NCI-H82 (cell line): ENCODE measurements at regions not wholly inside any gene's neighbourhood (a gene's known extent, or its start where the extent isn't known, plus 50 kb on each side); places are given as distances from the start of the nearest gene placed in this dataset.

Source experiments
- DNase-seq: peaks from one replicate; lab custom pipeline; 2025; lab: John Stamatoyannopoulos, UW

DNA sequence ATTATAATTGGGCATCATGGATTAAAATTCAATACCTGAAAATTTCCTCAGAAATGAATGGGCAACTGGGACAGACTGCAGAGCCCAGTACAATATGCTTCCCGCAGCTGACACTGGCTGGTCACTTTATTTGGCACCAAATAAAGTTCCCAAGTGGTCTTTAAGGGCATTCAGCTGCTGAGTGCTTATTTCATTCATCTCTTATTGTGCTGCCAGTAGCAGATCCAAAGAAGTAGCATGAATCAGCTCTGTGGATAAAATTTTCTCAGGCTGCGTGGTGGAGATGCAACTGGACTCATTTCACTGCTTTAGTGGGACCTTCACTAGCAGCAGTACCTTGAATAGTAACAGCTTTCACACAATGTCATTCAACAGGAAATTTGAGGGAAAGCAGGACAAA lies 226.3 kb upstream of the ADGRL2 start:
- no peak for DNase-seq

DNA sequence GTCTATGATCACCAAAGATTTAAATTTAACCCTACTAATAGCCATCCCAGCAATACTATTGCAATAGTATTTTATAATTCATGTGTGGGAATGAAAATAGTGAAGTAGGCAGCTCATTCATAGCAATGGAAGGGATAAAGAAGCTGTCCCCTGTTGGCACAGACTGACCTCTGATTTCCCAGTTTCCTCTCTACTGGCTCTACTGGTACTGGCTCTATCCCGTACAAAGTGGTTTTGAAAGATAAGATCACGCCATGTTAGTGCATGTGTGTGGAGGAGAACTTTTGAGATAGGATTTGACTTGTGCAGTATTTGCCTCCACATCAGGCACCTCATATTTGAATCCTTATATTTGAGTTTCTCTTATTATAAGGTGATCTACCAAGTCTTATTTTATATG lies 227.3 kb upstream of the ADGRL2 start:
- DNase-seq, result no peak

DNA sequence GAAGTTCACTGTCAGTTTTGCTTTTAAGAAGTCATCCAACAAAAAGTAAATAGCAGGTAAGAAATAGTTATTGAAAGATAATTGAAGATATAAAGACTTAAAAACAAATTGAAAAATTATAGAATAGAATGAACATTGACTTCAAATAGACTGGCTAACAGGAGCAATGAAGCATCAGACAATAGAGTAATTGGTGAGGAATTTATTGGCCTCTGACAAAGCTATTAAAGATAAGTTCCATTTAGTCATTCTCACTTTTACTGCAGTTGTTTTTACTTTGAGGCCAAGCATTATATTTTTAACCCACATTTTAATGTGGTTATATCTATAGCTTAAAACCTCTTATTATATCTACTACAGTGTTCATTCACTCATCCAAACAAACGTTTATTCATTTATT lies 228.8 kb upstream of the ADGRL2 start:
- DNase-seq, result no peak

DNA sequence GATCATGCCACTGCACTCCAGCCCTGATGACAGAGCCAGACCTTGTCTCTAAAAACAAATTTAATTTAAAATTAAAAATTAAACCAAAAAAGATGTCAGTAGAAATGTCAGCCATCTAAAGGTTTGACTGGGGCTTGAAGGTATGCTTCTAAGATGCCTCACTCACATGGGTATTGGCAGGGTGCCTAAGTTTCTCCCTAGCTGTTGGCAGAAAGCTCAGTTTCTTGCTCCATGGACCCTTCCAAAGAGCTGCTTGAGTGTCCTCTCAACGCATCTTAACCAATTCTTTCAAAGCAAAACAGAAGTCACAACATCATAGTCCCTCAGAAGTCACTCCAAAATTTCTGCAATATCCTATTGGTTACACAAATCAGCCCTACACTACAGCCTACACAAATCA lies 231.0 kb upstream of the ADGRL2 start:
- no peak for DNase-seq

DNA sequence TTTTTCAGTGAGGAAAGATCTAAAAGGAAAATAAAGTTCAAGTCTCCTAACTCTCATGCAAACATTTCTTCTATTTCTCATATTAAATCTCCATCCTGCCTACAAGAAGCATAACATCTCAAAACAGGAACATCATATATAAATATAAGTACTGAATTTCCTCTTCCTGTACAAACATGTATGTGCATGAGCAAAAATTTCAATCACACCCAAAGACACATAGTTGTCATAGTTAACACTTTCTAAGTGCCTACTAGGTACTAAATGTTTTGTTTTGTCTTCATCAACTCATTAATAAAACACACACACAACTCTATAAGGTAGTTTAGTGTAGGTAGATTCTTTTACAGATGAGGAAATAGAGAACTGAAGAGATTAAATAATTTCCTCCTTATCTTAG lies 237.1 kb upstream of the ADGRL2 start:
- no peak for DNase-seq

DNA sequence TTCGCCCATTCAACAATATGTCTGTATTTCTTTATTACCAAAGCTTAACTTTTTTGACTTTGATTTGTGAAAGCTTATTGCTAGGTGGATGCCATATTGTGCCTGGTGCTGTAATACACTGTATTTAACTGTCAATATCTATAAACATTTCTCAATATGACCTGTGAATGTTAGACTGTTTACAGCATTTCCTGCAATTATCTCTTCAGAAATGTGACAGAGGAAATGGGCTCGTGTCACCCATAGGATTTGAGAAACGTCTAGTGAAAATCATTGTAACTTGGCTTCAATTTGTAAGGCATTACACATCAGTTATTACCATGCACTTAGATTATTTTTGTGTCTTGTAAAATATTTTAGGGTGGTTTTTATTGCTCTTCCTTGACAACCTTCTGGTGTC lies 237.8 kb upstream of the ADGRL2 start:
- no peak for DNase-seq

DNA sequence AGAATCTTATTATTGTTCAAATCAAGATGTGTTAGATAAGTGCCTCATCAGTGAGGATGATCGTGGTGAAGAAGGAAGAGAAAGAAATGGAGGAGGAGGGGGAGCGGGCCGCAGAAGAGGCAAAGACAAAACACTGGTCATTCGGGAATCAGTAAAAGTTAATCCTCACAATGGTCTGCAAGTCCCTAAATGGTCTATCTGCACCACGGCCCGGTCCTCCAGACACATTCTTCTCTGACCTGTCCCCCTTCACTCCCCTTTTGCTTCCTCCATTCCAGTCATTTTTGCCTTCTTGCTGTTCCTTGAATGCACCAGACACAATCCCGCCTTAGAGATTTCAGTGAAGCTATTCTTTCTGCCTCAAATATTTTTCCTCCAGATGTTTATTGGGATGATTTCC lies 240.1 kb upstream of the ADGRL2 start:
- no peak for DNase-seq

DNA sequence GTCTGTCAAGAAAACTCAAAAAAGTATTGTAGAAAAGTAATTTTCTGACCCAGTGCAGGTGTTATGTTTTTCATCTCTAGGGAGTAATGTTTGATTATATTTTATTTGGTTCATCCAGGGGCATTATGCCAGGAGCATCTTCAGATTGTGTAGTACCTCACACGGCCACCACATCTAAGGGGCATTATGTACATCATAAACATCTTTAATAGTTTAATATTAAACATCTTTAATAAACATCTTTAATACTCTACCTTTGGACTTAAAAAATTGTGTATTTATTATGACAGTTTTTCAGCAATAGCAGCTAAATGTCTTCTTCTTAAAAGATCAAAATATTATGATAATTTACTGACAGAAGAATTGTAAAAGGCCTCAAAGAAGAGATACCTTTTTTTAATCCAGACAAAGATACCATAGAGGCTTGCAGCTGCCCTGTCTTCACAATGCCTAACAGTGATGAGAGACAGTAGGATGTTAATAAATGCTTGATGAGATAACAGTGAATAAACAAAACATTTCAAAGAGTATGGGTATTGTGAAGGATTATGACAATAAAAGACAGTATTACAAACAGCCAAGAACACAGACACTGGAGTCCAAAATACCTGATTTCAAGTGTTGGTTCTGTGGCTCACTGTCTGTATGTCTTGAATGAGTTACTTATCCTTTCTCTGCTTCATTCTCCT lies 240.9 kb upstream of the ADGRL2 start:
- peak; percentile 12 for DNase-seq

DNA sequence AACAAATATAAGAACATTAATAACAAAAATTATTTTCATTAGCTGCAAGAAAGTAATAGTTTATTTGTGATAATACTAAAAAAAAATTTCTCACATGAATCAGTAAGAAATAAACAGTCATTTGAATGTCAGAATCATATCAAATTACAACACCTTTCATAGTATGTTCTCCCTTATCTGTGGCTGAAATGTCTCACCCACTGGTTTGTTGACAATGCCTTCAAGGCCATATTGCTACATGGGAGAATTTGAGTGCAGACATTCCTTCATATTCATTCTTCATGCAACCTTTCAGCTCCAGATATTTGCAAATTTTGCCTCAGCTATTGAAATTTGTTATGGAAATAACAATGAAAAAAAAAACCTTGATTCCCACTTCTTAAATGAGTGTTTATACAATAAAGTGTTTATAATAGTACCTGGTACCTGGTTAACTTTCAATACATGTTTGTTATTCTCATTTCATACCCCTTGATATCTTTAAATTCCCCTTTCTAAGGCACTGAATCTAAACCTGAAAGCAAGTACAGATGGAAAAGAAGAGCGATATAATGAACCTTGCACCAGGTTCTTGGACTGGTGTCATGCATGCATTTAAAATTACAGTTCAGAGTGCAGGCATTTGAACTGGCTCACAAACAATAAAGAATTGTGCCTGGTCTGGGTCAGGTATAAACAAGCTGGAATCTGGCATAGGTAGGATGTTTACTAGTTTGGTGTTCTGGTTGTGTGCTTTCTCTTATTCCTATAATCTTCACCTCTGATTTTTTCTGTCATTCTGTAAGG lies 242.2 kb upstream of the ADGRL2 start:
- DNase-seq, result no peak

DNA sequence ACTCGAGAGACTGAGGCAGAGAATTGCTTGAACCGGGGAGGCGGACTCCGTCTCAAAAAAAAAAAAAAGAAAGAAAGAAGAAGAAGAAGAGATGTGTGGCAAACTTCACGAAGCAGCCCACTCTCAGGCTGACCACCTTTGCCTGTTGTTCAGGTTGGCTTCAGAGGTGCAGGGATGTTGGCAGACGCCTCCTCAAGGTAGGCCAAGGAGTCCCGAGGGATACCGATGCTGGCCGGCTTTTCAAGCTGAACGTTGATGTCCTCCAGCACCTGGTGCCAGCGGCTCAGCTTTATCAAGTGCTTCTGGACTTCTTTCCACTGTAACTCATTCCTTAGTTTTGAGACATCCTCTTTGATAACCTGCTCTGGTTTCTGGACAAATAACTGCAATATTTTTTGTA lies 243.8 kb upstream of the ADGRL2 start:
- no peak for DNase-seq

DNA sequence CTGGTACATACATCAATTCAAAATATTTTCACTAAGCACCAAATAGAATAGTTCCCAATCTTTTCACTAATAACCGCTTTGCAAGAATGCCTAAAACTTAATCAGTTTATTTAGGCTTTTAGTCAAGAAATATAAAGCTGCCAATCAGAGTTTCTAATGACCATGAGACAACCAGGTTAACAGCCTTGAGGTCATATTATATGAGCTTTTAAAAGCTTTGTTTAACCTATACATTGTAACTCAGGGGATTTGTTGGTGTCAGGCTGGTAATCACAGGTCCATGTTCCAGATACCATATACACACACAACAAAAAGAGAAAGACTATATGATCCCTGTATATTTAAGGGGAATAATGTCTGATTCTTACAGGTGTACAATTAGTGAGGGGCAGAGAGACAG lies 246.2 kb upstream of the ADGRL2 start:
- no peak for DNase-seq

DNA sequence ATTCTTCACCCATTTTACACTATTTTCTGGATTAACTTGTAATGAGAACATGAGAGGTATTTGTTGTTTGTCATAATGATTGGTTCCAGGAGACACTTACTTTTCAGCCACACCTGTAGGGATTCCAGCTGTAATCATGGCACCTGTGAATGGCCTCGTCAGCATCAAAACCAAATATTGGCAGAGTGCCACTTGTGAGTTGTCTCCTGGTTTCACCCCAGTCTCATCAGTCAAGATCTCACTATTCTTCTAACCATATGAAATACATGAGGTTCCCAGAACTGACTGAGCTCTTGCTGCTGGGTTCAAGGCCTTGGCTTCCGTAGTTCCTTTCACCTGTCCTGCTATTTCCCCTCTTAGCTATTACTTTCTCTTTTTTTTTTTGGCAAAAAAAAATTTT lies 246.6 kb upstream of the ADGRL2 start:
- no peak for DNase-seq

DNA sequence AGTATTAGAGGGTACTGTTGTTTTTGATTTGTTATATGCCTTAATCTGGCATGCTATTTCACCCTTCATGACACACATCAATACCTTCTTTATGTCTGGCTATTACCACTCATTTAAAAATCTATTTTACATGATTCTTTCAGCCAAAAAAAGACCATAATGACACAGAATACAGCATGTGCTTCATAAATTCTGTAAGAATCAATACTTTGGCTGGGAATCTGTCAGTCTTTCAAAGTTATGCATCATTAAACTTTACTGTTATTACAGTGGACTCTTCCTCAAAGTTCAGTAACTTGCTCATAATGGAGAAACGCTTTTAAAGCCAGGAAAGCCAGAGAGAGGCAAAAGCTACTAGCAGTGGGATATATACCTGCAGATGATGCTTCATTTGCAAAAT lies 247.2 kb upstream of the ADGRL2 start:
- DNase-seq, result no peak

DNA sequence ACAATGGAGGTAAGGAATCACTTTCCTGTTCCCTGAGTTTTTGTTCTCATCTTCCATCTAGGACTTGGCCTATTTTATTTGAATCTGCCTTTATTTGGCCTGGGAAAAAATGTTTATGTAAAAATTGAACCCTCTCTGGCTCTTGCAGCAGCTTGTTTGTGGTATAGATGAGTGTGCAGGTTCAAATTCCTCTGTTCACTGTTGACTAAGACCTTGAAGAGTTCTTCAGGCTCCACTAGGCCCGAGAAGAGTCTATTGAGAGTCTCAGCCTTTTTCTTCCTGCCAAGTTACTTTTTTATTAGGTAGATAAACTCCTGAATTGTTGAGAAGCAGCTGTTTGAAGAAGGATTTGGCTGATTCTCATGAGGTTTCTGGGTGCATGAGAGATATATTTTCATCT lies 248.8 kb upstream of the ADGRL2 start:
- DNase-seq, result no peak

DNA sequence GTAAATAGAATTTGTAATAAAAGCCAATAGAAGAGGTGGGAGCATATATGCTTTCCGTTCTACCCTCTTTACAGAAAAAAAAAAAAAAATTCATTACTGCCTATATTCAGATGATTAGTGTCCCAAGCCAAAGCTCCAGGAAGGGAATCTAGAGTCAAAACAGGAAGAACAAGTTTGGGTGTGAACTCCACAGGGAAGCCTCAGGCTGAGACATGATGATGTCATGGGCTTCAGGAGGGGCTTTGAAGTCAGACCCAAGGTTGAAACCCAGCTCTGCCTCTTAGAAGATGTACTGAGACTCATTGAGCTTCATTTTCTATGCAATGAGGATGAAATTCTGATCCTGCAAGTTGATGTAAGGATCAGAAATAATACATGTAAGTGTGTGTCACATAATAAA lies 250.0 kb upstream of the ADGRL2 start:
- DNase-seq, result no peak

DNA sequence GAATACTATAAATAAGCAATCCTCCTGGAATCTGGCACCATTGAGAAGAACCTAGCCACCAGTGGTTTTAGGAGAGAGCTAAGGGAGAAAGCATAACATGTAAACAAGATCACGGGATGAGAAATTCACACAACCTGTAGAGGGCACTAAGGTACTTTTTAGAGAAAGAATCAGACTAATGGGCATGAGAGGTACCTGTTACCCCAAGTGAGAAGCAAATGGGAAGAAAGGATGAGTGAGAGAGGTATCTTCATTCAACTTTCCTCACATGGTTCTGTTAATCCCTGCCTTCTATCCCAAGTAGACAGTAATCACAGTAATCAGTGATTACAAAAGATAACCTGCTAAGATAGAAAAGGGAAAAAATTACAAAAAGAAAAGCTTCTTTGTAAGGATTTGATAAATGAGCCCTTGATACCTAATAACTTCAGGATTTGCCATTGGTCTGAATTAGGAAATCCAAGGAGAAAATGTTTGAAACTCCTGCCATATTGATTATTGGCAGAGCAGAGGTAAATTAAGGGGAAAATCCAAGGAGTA lies 251.1 kb upstream of the ADGRL2 start:
- peak; percentile 70 for DNase-seq

DNA sequence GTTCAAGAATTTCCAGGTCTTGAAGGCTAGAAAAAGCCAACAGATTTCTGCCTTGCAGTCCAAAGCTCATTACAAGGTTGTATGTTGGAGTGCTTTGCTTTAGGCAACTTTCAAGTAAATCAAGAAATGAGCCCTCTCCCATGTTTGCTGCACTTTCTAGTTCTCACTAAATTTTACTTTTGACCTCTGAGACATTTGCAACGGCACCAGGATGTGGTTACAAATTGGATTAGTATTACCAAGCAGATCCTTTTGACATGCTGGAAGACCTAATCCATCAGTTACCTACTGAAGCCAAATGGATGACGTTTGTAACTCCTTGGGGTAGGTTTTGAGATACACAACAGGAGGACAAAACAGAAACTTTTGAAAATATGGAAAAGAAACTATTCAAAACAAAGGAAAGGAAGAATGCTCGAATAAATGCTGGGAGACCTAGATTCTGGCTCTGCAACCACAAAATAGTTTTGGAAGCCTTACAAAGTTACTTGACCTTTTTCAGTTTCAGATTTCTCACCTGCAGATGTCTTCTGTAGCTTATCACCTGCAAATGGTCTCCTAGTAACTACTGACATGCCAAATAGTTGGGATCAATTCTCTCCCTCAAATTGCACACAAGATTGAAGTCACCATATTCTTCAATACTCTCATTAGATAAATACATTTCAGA lies 251.7 kb upstream of the ADGRL2 start:
- DNase-seq, result peak; percentile 57

DNA sequence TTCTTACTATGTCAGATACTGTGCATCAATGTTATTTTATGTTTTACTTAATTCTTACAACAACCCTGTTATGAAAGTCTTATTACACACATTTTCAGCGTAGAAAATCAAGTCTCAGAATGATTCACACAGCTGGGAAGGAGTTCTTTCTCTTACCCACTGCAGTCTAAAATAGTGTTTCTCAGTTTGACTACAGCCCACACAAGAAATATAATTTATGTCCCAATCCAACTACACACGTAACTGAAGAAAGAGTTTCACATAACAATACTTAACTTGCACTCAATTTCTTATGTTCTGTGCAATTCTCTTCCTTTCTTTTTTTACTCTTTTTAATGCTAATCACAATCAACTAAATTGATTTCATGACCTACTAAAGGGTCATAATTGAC lies 252.8 kb upstream of the ADGRL2 start:
- DNase-seq, result no peak

DNA sequence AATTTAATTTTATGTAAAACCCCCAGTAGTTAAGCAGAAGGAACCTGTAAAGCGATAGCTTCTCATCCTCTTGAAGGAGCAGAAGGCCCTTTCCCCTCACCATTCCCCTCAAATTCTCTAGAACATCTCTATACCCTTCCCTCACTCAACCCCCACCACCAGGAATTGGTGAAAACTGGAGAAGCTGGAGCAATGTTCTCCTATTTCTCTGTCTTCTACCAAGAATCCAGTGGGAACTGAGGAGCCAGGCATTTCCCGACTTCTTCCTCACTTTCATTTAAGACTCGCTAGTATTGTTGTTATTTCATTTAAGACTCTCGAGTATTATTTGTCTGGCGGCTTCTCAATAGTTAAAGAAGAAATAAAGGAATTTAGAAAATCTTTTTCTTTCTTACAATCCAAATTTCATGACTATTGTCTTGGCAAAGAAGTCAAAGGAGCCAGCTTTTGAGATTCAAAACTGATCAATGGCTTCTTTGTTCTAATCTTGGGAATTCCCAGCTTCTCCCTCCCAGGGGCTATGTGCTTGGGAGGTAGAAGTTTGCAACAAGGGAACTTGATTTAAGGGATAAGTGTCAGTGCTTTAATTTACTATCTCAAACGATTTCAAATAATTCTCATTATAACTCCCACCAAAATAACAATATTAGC lies 253.3 kb upstream of the ADGRL2 start:
- no peak for DNase-seq

DNA sequence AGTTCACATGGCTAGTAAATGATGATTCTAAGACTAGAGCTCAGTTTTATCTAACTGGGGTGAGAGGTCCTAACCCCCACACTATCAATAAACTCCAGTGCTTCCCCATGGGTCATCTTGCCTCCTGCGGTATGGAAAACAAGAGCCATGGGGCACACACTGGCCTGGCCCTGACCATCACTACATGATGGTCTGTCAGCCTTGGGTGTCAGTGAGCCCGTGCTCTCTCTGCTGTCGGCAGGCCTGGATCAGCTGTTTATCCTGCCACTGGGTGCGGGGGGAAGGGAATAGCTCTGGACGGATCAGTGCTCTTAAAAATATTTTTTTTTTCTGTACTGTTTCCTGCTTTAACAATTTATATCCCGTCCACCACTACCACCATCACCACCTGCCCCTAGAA lies 255.0 kb upstream of the ADGRL2 start:
- DNase-seq, result no peak

DNA sequence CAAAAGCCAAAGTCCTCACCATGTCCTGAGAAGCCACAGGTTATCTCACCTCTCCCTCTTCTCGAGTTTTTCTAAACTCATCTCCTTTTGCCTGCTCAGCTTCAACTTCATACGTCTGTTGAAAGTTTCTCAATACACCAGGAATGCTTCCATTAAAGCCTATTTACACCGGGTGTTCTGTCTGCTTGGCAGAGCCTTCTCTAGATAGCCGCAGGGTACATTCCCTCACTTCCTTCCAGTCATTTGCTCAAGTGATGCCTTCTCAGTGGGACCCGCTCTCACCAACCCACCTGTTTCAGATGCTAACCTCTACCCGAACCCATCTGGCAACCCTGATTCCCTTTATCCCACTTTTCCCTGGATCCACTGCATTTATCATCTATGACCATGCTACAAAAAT lies 257.0 kb upstream of the ADGRL2 start:
- no peak for DNase-seq

DNA sequence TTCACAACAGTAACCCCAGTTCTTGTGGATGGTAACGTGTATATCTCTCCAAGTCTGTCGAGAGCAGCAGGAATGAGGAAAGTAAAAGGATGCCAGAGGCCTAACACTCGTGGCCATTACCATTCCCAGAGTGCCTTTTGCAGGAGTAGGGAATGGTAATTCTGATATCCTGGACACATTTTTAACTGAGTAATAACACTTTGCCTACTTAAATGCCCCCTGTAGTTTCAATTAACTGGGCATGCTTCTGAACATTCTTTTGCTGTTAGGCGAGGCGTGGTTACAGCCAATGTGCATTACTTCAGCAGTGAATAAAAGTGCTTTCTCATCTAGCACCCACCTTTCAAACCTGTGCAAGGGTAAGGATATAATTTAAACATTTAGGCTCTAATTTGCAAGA lies 258.5 kb upstream of the ADGRL2 start:
- no peak for DNase-seq

DNA sequence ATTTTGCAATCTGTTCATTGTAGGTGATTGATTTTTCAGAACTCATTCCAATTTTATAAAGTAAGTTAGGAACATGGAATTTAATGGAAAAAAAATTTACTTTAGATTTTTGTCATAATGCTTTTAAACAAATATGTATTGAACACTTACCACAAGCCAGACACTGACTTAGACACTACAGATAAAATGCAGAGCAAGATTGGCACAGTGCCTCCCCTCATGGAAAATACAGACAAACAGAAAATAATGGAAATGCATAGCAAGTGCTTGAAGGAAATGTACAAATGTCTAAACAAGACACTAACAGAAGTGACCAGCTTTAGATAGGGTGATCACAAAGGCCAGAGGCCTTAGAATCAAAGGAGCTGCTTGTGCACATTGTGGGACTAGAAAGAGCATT lies 260.5 kb upstream of the ADGRL2 start:
- no peak for DNase-seq
